NB4 (cell line): ENCODE measurements at regions not wholly inside any gene's neighbourhood (a gene's known extent, or its start where the extent isn't known, plus 50 kb on each side); places are given as distances from the start of the nearest gene placed in this dataset.

Experiments used
- MYC ChIP-seq: IDR thresholded peaks from 2 replicates; pipeline ENCODE4 v1.6.1; 2011; ENCODE audit warnings: low read depth, low read length
- POLR2A ChIP-seq: IDR thresholded peaks from 2 replicates; pipeline ENCODE4 v1.6.1; 2011; ENCODE audit warnings: mild to moderate bottlenecking; ENCODE audit not compliant: insufficient read length; ENCODE audit errors: extremely low read depth
- TF ChIP-seq, protein P1 (sequence below): IDR thresholded peaks from one replicate; pipeline ENCODE4 v1.5.1; 2012; ENCODE audit warnings: low read depth, low read length

DNA sequence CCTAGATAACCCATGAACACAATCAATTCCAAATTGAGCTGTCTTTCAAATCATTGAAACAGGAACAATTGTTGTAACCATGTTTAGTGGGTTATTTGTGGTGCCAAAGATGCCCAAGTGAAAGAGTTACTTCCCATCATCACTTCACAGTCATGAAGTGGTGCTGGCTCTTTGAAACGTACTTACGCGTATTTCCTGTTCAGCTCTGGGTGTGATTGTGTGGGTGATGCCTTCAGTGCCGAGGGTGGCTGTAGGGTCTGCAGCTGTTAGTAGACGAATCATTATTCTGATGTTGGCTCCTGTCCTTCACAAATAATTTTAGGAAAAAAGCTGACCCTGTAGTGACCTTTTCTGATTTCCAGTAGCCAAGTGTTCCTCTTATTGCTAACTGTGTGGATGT lies 323.1 kb upstream of the KIAA1217 start:
- TF ChIP-seq, protein P1, sequence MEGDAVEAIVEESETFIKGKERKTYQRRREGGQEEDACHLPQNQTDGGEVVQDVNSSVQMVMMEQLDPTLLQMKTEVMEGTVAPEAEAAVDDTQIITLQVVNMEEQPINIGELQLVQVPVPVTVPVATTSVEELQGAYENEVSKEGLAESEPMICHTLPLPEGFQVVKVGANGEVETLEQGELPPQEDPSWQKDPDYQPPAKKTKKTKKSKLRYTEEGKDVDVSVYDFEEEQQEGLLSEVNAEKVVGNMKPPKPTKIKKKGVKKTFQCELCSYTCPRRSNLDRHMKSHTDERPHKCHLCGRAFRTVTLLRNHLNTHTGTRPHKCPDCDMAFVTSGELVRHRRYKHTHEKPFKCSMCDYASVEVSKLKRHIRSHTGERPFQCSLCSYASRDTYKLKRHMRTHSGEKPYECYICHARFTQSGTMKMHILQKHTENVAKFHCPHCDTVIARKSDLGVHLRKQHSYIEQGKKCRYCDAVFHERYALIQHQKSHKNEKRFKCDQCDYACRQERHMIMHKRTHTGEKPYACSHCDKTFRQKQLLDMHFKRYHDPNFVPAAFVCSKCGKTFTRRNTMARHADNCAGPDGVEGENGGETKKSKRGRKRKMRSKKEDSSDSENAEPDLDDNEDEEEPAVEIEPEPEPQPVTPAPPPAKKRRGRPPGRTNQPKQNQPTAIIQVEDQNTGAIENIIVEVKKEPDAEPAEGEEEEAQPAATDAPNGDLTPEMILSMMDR, result no peak
- no peak for TF ChIP-seq MYC
- no peak for TF ChIP-seq POLR2A
